A673 (cell line): ENCODE measurements at regions not wholly inside any gene's neighbourhood (a gene's known extent, or its start where the extent isn't known, plus 50 kb on each side); places are given as distances from the start of the nearest gene placed in this dataset.

Source experiments
- EZH2 ChIP-seq: fragments of 200-600 bp; sonication (generic); IDR thresholded peaks from 2 replicates; pipeline ENCODE4 v1.6.1; 2017; ENCODE audit warnings: borderline replicate concordance, low read depth, mild to moderate bottlenecking, mixed read lengths, antibody characterized with exemption, low read length; ENCODE audit not compliant: poor library complexity, severe bottlenecking
- TF ChIP-seq, protein P1 (sequence below): fragments of 300-800, 200-600 bp; sonication (generic); conservative IDR thresholded peaks from 2 replicates; pipeline ENCODE4 v1.5.1; 2017; ENCODE audit warnings: low read depth, mild to moderate bottlenecking, antibody characterized with exemption, low read length, moderate library complexity, mixed read lengths

GRCh38 chr7:55303220-55303619 is 61.9 kb upstream of the LANCL2 start:
- no peak for TF ChIP-seq EZH2
- TF ChIP-seq, protein P1, sequence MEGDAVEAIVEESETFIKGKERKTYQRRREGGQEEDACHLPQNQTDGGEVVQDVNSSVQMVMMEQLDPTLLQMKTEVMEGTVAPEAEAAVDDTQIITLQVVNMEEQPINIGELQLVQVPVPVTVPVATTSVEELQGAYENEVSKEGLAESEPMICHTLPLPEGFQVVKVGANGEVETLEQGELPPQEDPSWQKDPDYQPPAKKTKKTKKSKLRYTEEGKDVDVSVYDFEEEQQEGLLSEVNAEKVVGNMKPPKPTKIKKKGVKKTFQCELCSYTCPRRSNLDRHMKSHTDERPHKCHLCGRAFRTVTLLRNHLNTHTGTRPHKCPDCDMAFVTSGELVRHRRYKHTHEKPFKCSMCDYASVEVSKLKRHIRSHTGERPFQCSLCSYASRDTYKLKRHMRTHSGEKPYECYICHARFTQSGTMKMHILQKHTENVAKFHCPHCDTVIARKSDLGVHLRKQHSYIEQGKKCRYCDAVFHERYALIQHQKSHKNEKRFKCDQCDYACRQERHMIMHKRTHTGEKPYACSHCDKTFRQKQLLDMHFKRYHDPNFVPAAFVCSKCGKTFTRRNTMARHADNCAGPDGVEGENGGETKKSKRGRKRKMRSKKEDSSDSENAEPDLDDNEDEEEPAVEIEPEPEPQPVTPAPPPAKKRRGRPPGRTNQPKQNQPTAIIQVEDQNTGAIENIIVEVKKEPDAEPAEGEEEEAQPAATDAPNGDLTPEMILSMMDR = no peak
